ENCODE measurements at regions not wholly inside any gene's neighbourhood (a gene's known extent, or its start where the extent isn't known, plus 50 kb on each side); places are given as distances from the start of the nearest gene placed in this dataset.

DNA sequence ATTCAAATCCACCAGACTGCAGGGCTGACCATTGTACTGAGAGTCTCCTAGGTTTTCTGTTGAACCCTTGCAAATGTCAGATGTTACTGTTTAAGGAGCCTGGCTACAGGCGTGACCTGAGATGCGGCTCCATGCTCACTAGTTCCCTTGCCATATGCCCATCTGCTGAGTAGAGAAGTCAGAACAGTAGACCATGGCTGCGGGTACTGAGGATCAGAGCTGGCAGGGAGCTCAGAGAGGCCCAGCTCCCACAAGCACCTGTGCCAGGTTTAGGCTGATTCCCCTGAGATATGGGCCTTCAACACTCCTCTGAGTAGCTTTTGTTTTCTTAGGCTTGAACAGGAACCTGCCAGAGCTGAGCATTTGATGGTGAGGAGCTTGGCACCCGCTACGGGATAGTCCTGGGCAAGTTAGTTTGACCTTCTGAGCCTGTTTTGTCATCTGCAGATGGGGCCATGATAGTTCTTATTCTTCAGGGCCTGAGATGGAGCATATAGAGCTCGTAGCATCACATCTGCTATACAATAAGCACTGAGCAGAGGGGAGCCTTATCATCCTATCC is 83.7 kb downstream of the BOD1 start:
- no peaks in the 10 kb centered on the region for H3K36me3 ChIP-seq (ENCODE audit: insufficient read depth, low read length)
- no peak overlapping the region for H3K4me2 ChIP-seq (ENCODE audit: insufficient read depth, low read length)
- H3K27me3 ChIP-seq (ENCODE audit: insufficient read depth, low read length, poor library complexity) = peaks cover 7% of the 10 kb centered on the region
- H3K4me3 ChIP-seq (ENCODE audit: low read depth in 1 of 2, low read length in 2 of 2) = no peak overlapping the region
- no peak overlapping the region for H3K9ac ChIP-seq (ENCODE audit: low read depth, low read length)
- ATAC-seq (ENCODE audit: insufficient read depth, low read depth) (no peak), DNase-seq (no peak)
- TF ChIP-seq EZH2 (IDR thresholded peaks at IDR 0.05; ENCODE audit: borderline replicate concordance, low read depth, low read length, severe bottlenecking) = no peak
- no peak for TF ChIP-seq CTCF (IDR thresholded peaks at IDR 0.05; ENCODE audit: borderline replicate concordance, extremely low read depth, low read length, poor library complexity, severe bottlenecking)
- H4K20me1 ChIP-seq (ENCODE audit: insufficient read depth, low read length) = no peaks in the 10 kb centered on the region
- no peaks in the 10 kb centered on the region for H3K9me3 ChIP-seq (ENCODE audit: insufficient read depth, low read length, severe bottlenecking)
- no peak overlapping the region for H3K27ac ChIP-seq (ENCODE audit: low read length)
- no peak overlapping the region for H2AFZ ChIP-seq (ENCODE audit: low read depth, low read length)
- no peaks in the 10 kb centered on the region for H3K4me1 ChIP-seq (ENCODE audit: insufficient read depth, low read length)
- no peaks in the 10 kb centered on the region for H3K79me2 ChIP-seq (ENCODE audit: insufficient read depth, low read length)

- Histone ChIP-seq H3K9ac (ENCODE audit: low read depth, low read length) (no peak overlapping the region), H3K27me3 (ENCODE audit: insufficient read depth, low read length, poor library complexity) (peaks cover 7% of the 10 kb centered on the region), H2AFZ (ENCODE audit: low read depth, low read length) (no peak overlapping the region), H3K4me1 (ENCODE audit: insufficient read depth, low read length) (no peaks in the 10 kb centered on the region), H3K36me3 (ENCODE audit: insufficient read depth, low read length) (no peaks in the 10 kb centered on the region), H4K20me1 (ENCODE audit: insufficient read depth, low read length) (no peaks in the 10 kb centered on the region), H3K4me3 (ENCODE audit: low read depth in 1 of 2, low read length in 2 of 2) (no peak overlapping the region), H3K4me2 (ENCODE audit: insufficient read depth, low read length) (no peak overlapping the region), H3K9me3 (ENCODE audit: insufficient read depth, low read length, severe bottlenecking) (no peaks in the 10 kb centered on the region), H3K27ac (ENCODE audit: low read length) (no peak overlapping the region), H3K79me2 (ENCODE audit: insufficient read depth, low read length) (no peaks in the 10 kb centered on the region)
- DNase-seq (no peak), ATAC-seq (ENCODE audit: insufficient read depth, low read depth) (no peak)
- no peak for TF ChIP-seq CTCF (IDR thresholded peaks at IDR 0.05; ENCODE audit: borderline replicate concordance, extremely low read depth, low read length, poor library complexity, severe bottlenecking)
- TF ChIP-seq EZH2 (IDR thresholded peaks at IDR 0.05; ENCODE audit: borderline replicate concordance, low read depth, low read length, severe bottlenecking) = no peak
Observed at GRCh38 chr5:173531863-173532262, 84.6 kb downstream of the BOD1 start.

GRCh38 chr5:173530547-173530946 is 85.9 kb downstream of the BOD1 start:
- ATAC-seq (ENCODE audit: insufficient read depth, low read depth) = no peak
- TF ChIP-seq EZH2 (IDR thresholded peaks at IDR 0.05; ENCODE audit: borderline replicate concordance, low read depth, low read length, severe bottlenecking) (no peak), CTCF (IDR thresholded peaks at IDR 0.05; ENCODE audit: borderline replicate concordance, extremely low read depth, low read length, poor library complexity, severe bottlenecking) (no peak)
- Histone ChIP-seq H3K36me3 (ENCODE audit: insufficient read depth, low read length) (no peaks in the 10 kb centered on the region), H3K27ac (ENCODE audit: low read length) (no peak overlapping the region), H3K4me3 (ENCODE audit: low read depth in 1 of 2, low read length in 2 of 2) (no peak overlapping the region), H3K27me3 (ENCODE audit: insufficient read depth, low read length, poor library complexity) (peaks cover under 1% of the 10 kb centered on the region), H3K4me1 (ENCODE audit: insufficient read depth, low read length) (no peaks in the 10 kb centered on the region), H3K4me2 (ENCODE audit: insufficient read depth, low read length) (no peak overlapping the region), H2AFZ (ENCODE audit: low read depth, low read length) (no peak overlapping the region), H3K9me3 (ENCODE audit: insufficient read depth, low read length, severe bottlenecking) (no peaks in the 10 kb centered on the region), H3K79me2 (ENCODE audit: insufficient read depth, low read length) (no peaks in the 10 kb centered on the region), H4K20me1 (ENCODE audit: insufficient read depth, low read length) (no peaks in the 10 kb centered on the region), H3K9ac (ENCODE audit: low read depth, low read length) (no peak overlapping the region)
- DNase-seq = no peak

DNA sequence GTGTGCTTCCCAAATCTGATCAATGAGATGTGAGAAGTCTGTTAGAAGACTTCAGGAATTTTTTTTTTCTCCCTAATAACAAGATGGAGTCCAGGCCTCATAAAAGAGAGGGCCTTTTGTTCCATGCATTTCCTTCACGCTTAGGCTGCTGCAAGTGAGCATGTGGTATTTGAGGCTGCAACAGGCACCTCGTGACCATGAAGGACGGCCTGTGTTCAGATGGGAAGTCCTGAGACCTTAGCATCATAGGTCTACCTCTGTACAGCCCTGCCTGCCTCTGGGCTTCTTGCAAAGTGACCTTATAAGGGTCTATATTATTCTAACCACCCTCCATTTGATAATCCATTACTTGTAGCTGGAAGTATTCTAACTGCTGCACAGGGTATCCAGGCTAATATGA is 86.6 kb downstream of the BOD1 start:
- no peak overlapping the region for H3K4me2 ChIP-seq (ENCODE audit: insufficient read depth, low read length)
- peaks cover 3% of the 10 kb centered on the region for H3K27me3 ChIP-seq (ENCODE audit: insufficient read depth, low read length, poor library complexity)
- DNase-seq (no peak), ATAC-seq (ENCODE audit: insufficient read depth, low read depth) (no peak)
- H4K20me1 ChIP-seq (ENCODE audit: insufficient read depth, low read length) = no peaks in the 10 kb centered on the region
- H2AFZ ChIP-seq (ENCODE audit: low read depth, low read length) = no peak overlapping the region
- H3K4me1 ChIP-seq (ENCODE audit: insufficient read depth, low read length) = no peaks in the 10 kb centered on the region
- no peaks in the 10 kb centered on the region for H3K36me3 ChIP-seq (ENCODE audit: insufficient read depth, low read length)
- H3K9ac ChIP-seq (ENCODE audit: low read depth, low read length) = no peak overlapping the region
- H3K4me3 ChIP-seq (ENCODE audit: low read depth in 1 of 2, low read length in 2 of 2) = no peak overlapping the region
- no peaks in the 10 kb centered on the region for H3K9me3 ChIP-seq (ENCODE audit: insufficient read depth, low read length, severe bottlenecking)
- no peaks in the 10 kb centered on the region for H3K79me2 ChIP-seq (ENCODE audit: insufficient read depth, low read length)
- TF ChIP-seq EZH2 (IDR thresholded peaks at IDR 0.05; ENCODE audit: borderline replicate concordance, low read depth, low read length, severe bottlenecking) (no peak), CTCF (IDR thresholded peaks at IDR 0.05; ENCODE audit: borderline replicate concordance, extremely low read depth, low read length, poor library complexity, severe bottlenecking) (no peak)
- H3K27ac ChIP-seq (ENCODE audit: low read length) = no peak overlapping the region
